ENCODE measurements at regions not wholly inside any gene's neighbourhood (a gene's known extent, or its start where the extent isn't known, plus 50 kb on each side); places are given as distances from the start of the nearest gene placed in this dataset.

GRCh38 chr5:124240732-124241131 lies 505.7 kb downstream of the ZNF608 start:
- Histone ChIP-seq H3K9me3 (ENCODE audit: control insufficient read depth, low read length) (peaks cover 4% of the 10 kb centered on the region), H3K4me3 (ENCODE audit: low read length in 2 of 2) (no peak overlapping the region), H3K36me3 (ENCODE audit: control insufficient read depth in 1 of 2, insufficient read depth in 2 of 2, low read length in 1 of 2) (no peaks in the 10 kb centered on the region), H3K27ac (ENCODE audit: low read depth in 1 of 2, low read length in 2 of 2) (no peak overlapping the region), H3K27me3 (ENCODE audit: control insufficient read depth in 1 of 2, insufficient read depth in 2 of 2, low read length in 1 of 2) (no peaks in the 10 kb centered on the region), H3K4me1 (ENCODE audit: control insufficient read depth in 1 of 2, insufficient read depth in 2 of 2, low read length in 2 of 2) (no peaks in the 10 kb centered on the region)
- intact Hi-C loops (cut with DNase I) = no loop called here
- ATAC-seq (ENCODE audit: low FRiP score) (no peak), DNase-seq (no peak)
- 97% methylated on average over 1 of the region's 1 CpG for WGBS, 2 donors

GRCh38 chr5:124239572-124239971 lies 506.9 kb downstream of the ZNF608 start:
- intact Hi-C loops (cut with DNase I) = no loop called here
- Histone ChIP-seq H3K9me3 (ENCODE audit: control insufficient read depth, low read length) (peaks cover 4% of the 10 kb centered on the region), H3K36me3 (ENCODE audit: control insufficient read depth in 1 of 2, insufficient read depth in 2 of 2, low read length in 1 of 2) (no peaks in the 10 kb centered on the region), H3K4me1 (ENCODE audit: control insufficient read depth in 1 of 2, insufficient read depth in 2 of 2, low read length in 2 of 2) (no peaks in the 10 kb centered on the region), H3K27ac (ENCODE audit: low read depth in 1 of 2, low read length in 2 of 2) (no peak overlapping the region), H3K4me3 (ENCODE audit: low read length in 2 of 2) (no peak overlapping the region), H3K27me3 (ENCODE audit: control insufficient read depth in 1 of 2, insufficient read depth in 2 of 2, low read length in 1 of 2) (no peaks in the 10 kb centered on the region)
- WGBS, 2 donors = 96 to 97% methylated on average over 3 of the region's 3 CpGs
- ATAC-seq (ENCODE audit: low FRiP score) (no peak), DNase-seq (no peak)

- peaks cover 4% of the 10 kb centered on the region for H3K9me3 ChIP-seq (ENCODE audit: control insufficient read depth, low read length)
- intact Hi-C loops (cut with DNase I) = no loop called here
- DNase-seq (no peak), ATAC-seq (ENCODE audit: low FRiP score) (no peak)
- no peaks in the 10 kb centered on the region for H3K4me1 ChIP-seq (ENCODE audit: control insufficient read depth in 1 of 2, insufficient read depth in 2 of 2, low read length in 2 of 2)
- WGBS, 2 donors = 89 to 95% methylated on average over 6 of the region's 6 CpGs
- H3K27ac ChIP-seq (ENCODE audit: low read depth in 1 of 2, low read length in 2 of 2) = no peak overlapping the region
- H3K4me3 ChIP-seq (ENCODE audit: low read length in 2 of 2) = no peak overlapping the region
- no peaks in the 10 kb centered on the region for H3K27me3 ChIP-seq (ENCODE audit: control insufficient read depth in 1 of 2, insufficient read depth in 2 of 2, low read length in 1 of 2)
- no peaks in the 10 kb centered on the region for H3K36me3 ChIP-seq (ENCODE audit: control insufficient read depth in 1 of 2, insufficient read depth in 2 of 2, low read length in 1 of 2)
Measured at GRCh38 chr5:124238350-124238749, 508.1 kb downstream of the ZNF608 start.

- DNase-seq = no peak
- H3K4me1 ChIP-seq (ENCODE audit: control insufficient read depth in 1 of 2, insufficient read depth in 2 of 2, low read length in 2 of 2) = no peaks in the 10 kb centered on the region
- intact Hi-C loops (cut with DNase I) = no loop called here
- ATAC-seq (ENCODE audit: low FRiP score) = no peak
- H3K36me3 ChIP-seq (ENCODE audit: control insufficient read depth in 1 of 2, insufficient read depth in 2 of 2, low read length in 1 of 2) = no peaks in the 10 kb centered on the region
- peaks cover 4% of the 10 kb centered on the region for H3K9me3 ChIP-seq (ENCODE audit: control insufficient read depth, low read length)
- no peak overlapping the region for H3K27ac ChIP-seq (ENCODE audit: low read depth in 1 of 2, low read length in 2 of 2)
- H3K4me3 ChIP-seq (ENCODE audit: low read length in 2 of 2) = no peak overlapping the region
- 89 to 94% methylated on average over 1 of the region's 1 CpG for WGBS, 2 donors
- H3K27me3 ChIP-seq (ENCODE audit: control insufficient read depth in 1 of 2, insufficient read depth in 2 of 2, low read length in 1 of 2) = no peaks in the 10 kb centered on the region
Measured at GRCh38 chr5:124237206-124237695, 509.2 kb downstream of the ZNF608 start.

- no peak for DNase-seq
- Histone ChIP-seq H3K9me3 (ENCODE audit: control insufficient read depth, low read length) (peaks cover 4% of the 10 kb centered on the region), H3K27ac (ENCODE audit: low read depth in 1 of 2, low read length in 2 of 2) (no peak overlapping the region), H3K4me1 (ENCODE audit: control insufficient read depth in 1 of 2, insufficient read depth in 2 of 2, low read length in 2 of 2) (no peaks in the 10 kb centered on the region), H3K4me3 (ENCODE audit: low read length in 2 of 2) (no peak overlapping the region), H3K36me3 (ENCODE audit: control insufficient read depth in 1 of 2, insufficient read depth in 2 of 2, low read length in 1 of 2) (no peaks in the 10 kb centered on the region), H3K27me3 (ENCODE audit: control insufficient read depth in 1 of 2, insufficient read depth in 2 of 2, low read length in 1 of 2) (no peaks in the 10 kb centered on the region)
- no peak for ATAC-seq (ENCODE audit: low FRiP score)
- 82 to 88% methylated on average over 3 of the region's 3 CpGs for WGBS, 2 donors
- intact Hi-C loops (cut with DNase I) = no loop called here
Measured at GRCh38 chr5:124236361-124237205, 509.9 kb downstream of the ZNF608 start.

- H3K4me3 ChIP-seq (ENCODE audit: low read length in 2 of 2) = no peak overlapping the region
- H3K36me3 ChIP-seq (ENCODE audit: control insufficient read depth in 1 of 2, insufficient read depth in 2 of 2, low read length in 1 of 2) = no peaks in the 10 kb centered on the region
- WGBS, 2 donors = 97 to 98% methylated on average over 6 of the region's 6 CpGs
- intact Hi-C loops (cut with DNase I) = no loop called here
- H3K27ac ChIP-seq (ENCODE audit: low read depth in 1 of 2, low read length in 2 of 2) = no peak overlapping the region
- no peaks in the 10 kb centered on the region for H3K4me1 ChIP-seq (ENCODE audit: control insufficient read depth in 1 of 2, insufficient read depth in 2 of 2, low read length in 2 of 2)
- ATAC-seq (ENCODE audit: low FRiP score) (no peak), DNase-seq (no peak)
- no peaks in the 10 kb centered on the region for H3K27me3 ChIP-seq (ENCODE audit: control insufficient read depth in 1 of 2, insufficient read depth in 2 of 2, low read length in 1 of 2)
- H3K9me3 ChIP-seq (ENCODE audit: control insufficient read depth, low read length) = peaks cover 2% of the 10 kb centered on the region
Measured at GRCh38 chr5:124235576-124235975, 510.9 kb downstream of the ZNF608 start.

GRCh38 chr5:124234770-124235562 lies 511.5 kb downstream of the ZNF608 start:
- no peak overlapping the region for H3K27ac ChIP-seq (ENCODE audit: low read depth in 1 of 2, low read length in 2 of 2)
- H3K4me1 ChIP-seq (ENCODE audit: control insufficient read depth in 1 of 2, insufficient read depth in 2 of 2, low read length in 2 of 2) = no peaks in the 10 kb centered on the region
- no peak for ATAC-seq (ENCODE audit: low FRiP score)
- H3K4me3 ChIP-seq (ENCODE audit: low read length in 2 of 2) = no peak overlapping the region
- 90 to 96% methylated on average over 1 of the region's 1 CpG for WGBS, 2 donors
- intact Hi-C loops (cut with DNase I) = no loop called here
- no peak for DNase-seq
- H3K9me3 ChIP-seq (ENCODE audit: control insufficient read depth, low read length) = peaks cover 2% of the 10 kb centered on the region
- no peaks in the 10 kb centered on the region for H3K27me3 ChIP-seq (ENCODE audit: control insufficient read depth in 1 of 2, insufficient read depth in 2 of 2, low read length in 1 of 2)
- no peaks in the 10 kb centered on the region for H3K36me3 ChIP-seq (ENCODE audit: control insufficient read depth in 1 of 2, insufficient read depth in 2 of 2, low read length in 1 of 2)

GRCh38 chr5:124234022-124234769 lies 512.2 kb downstream of the ZNF608 start:
- Histone ChIP-seq H3K4me3 (ENCODE audit: low read length in 2 of 2) (no peak overlapping the region), H3K9me3 (ENCODE audit: control insufficient read depth, low read length) (no peaks in the 10 kb centered on the region), H3K4me1 (ENCODE audit: control insufficient read depth in 1 of 2, insufficient read depth in 2 of 2, low read length in 2 of 2) (no peaks in the 10 kb centered on the region), H3K36me3 (ENCODE audit: control insufficient read depth in 1 of 2, insufficient read depth in 2 of 2, low read length in 1 of 2) (no peaks in the 10 kb centered on the region), H3K27ac (ENCODE audit: low read depth in 1 of 2, low read length in 2 of 2) (no peak overlapping the region), H3K27me3 (ENCODE audit: control insufficient read depth in 1 of 2, insufficient read depth in 2 of 2, low read length in 1 of 2) (no peaks in the 10 kb centered on the region)
- WGBS, 2 donors = 57 to 66% methylated on average over 5 of the region's 5 CpGs
- intact Hi-C loops (cut with DNase I) = no loop called here
- no peak for ATAC-seq (ENCODE audit: low FRiP score)
- DNase-seq = no peak
